CD4-positive, alpha-beta T cell (primary cell): ENCODE measurements at regions not wholly inside any gene's neighbourhood (a gene's known extent, or its start where the extent isn't known, plus 50 kb on each side); places are given as distances from the start of the nearest gene placed in this dataset.

Experiments
- ATAC-seq: fragments of 200-7000 bp; cut with Tn5 transposase; one replicate; pipeline ENCODE4 v1.10.0; 2022; ENCODE audit warnings: mild to moderate bottlenecking; ENCODE audit not compliant: poor library complexity
- CTCF ChIA-PET: fragments of 350-600 bp; sonication (Branson Sonifier 250); formaldehyde crosslinking; loops from one replicate; lab custom pipeline; 2021; ENCODE audit warnings: antibody characterized with exemption, inconsistent platforms; lab: Charles Lee
- POLR2A ChIA-PET: fragments of 350-600 bp; sonication (Branson Sonifier 250); formaldehyde crosslinking; loops from one replicate; lab custom pipeline; 2021; ENCODE audit warnings: antibody characterized with exemption, inconsistent platforms; lab: Charles Lee
- DNase-seq, 14 experiments: peaks; one replicate each; pipeline ENCODE4 v3.0.0-alpha.2; 2013 to 2020; ENCODE audit warnings: mixed read lengths in 2 of 14
- H3K27ac ChIP-seq, 2 donors: one replicate each; pipeline versions ENCODE4 v1.5.1 to v1.7.0; 2013; ENCODE audit warnings: low read length in 2 of 2, low read depth in 1 of 2, mild to moderate bottlenecking in 1 of 2
- H3K27me3 ChIP-seq, 2 experiments: 1 replicate in 1 of 2; 2 replicates in 1 of 2; pipeline versions ENCODE4 v1.6.1 to v1.7.0; 2013; ENCODE audit warnings: low read length in 2 of 2, control low read depth in 1 of 2, mild to moderate bottlenecking in 1 of 2, moderate library complexity in 1 of 2; ENCODE audit not compliant: insufficient read depth in 2 of 2, control insufficient read depth in 1 of 2
- H3K36me3 ChIP-seq: one replicate; pipeline ENCODE4 v1.6.1; 2013; ENCODE audit warnings: low read length, control low read depth; ENCODE audit not compliant: insufficient read depth
- H3K4me1 ChIP-seq: one replicate; pipeline ENCODE4 v1.6.1; 2013; ENCODE audit warnings: low read length, control low read depth; ENCODE audit not compliant: insufficient read depth
- H3K4me3 ChIP-seq: one replicate; pipeline ENCODE4 v1.5.1; 2013; ENCODE audit warnings: mild to moderate bottlenecking, low read length, moderate library complexity
- H3K9me3 ChIP-seq, 2 experiments: 1 replicate in 1 of 2; 2 replicates in 1 of 2; pipeline versions ENCODE4 v1.6.1 to v1.7.0; 2013; ENCODE audit warnings: low read length in 2 of 2, mild to moderate bottlenecking in 2 of 2, control low read depth in 1 of 2, moderate library complexity in 1 of 2; ENCODE audit not compliant: control insufficient read depth in 1 of 2, insufficient read depth in 1 of 2
- H3K27ac Mint-ChIP-seq: one replicate; pipeline ENCODE4 v1.8.0; 2020; ENCODE audit warnings: mixed read lengths
- H3K27me3 Mint-ChIP-seq: one replicate; pipeline ENCODE4 v1.8.0; 2021; ENCODE audit warnings: mixed read lengths
- H3K36me3 Mint-ChIP-seq: one replicate; pipeline ENCODE4 v1.8.0; 2021; ENCODE audit warnings: low read depth, mixed read lengths
- H3K4me1 Mint-ChIP-seq: one replicate; pipeline ENCODE4 v1.8.0; 2021; ENCODE audit warnings: low read depth, mixed read lengths
- H3K4me3 Mint-ChIP-seq: one replicate; pipeline ENCODE4 v1.8.0; 2020; ENCODE audit warnings: mild to moderate bottlenecking, mixed read lengths
- H3K9me3 Mint-ChIP-seq: one replicate; pipeline ENCODE4 v1.8.0; 2020; ENCODE audit warnings: mixed read lengths
- CTCF ChIP-seq: fragments of 200-600 bp; IDR thresholded peaks from one replicate; pipeline ENCODE4 v1.8.0; 2022; ENCODE audit warnings: antibody characterized with exemption, mild to moderate bottlenecking
- intact Hi-C, 2 experiments: fragments of 100-400 bp; cut with DNase I in 1 of 2; cut with micrococcal nuclease in 1 of 2; formaldehyde crosslinking; loops; one replicate each; pipeline versions ENCODE4 v1.15.1 to v1.9.0; 2023 to 2025; cut with DNase I, micrococcal nuclease

GRCh38 chr3:44132593-44132992 lies 109.1 kb upstream of the TOPAZ1 start:
- Mint-ChIP-seq H3K4me1 (peaks cover 9% of the 10 kb centered on the region), H3K27me3 (peaks cover 23% of the 10 kb centered on the region), H3K9me3 (no peaks in the 10 kb centered on the region), H3K36me3 (no peaks in the 10 kb centered on the region), H3K4me3 (no peak overlapping the region), H3K27ac (no peak overlapping the region)
- no peak for DNase-seq
- intact Hi-C loops, result no loop called here
- ChIA-PET CTCF (no interaction called here), POLR2A (no interaction called here)
- no peak for ATAC-seq
- Histone ChIP-seq H3K27ac (no peak overlapping the region), H3K4me1 (peaks cover 3% of the 10 kb centered on the region), H3K36me3 (no peaks in the 10 kb centered on the region), H3K27me3 (peaks cover 0 to 4% of the 10 kb centered on the region in 2 experiments), H3K4me3 (no peak overlapping the region), H3K9me3 (no peaks in the 10 kb centered on the region)
- no peak for TF ChIP-seq CTCF

DNA sequence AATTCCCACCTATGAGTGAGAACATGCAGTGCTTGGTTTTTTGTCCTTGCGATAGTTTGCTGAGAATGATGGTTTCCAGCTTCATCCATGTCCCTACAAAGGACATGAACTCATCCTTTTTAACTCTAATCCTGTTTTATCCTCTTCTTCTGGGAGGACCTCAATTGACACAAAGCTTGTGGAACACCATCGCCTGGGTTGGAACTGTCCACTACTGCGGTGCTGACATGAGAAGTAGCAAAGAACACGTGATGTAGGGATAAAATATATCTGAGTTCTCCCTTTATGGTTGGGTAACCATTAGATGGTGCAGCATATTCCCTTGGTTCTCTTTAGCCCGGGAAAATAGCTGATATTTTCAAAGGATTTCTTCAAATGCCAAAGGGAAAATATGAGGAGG lies 105.3 kb upstream of the TOPAZ1 start:
- DNase-seq, result no peak
- POLR2A ChIA-PET, result no interaction called here
- peaks cover 33% of the 10 kb centered on the region for H3K27me3 Mint-ChIP-seq

GRCh38 chr3:44146073-44146472 lies 95.6 kb upstream of the TOPAZ1 start:
- Mint-ChIP-seq H3K9me3 (no peaks in the 10 kb centered on the region), H3K27me3 (peaks cover 39% of the 10 kb centered on the region), H3K4me1 (no peaks in the 10 kb centered on the region), H3K27ac (no peak overlapping the region), H3K4me3 (no peak overlapping the region), H3K36me3 (no peaks in the 10 kb centered on the region)
- no peak for DNase-seq
- Histone ChIP-seq H3K27me3 (peaks cover 0 to 10% of the 10 kb centered on the region in 2 experiments), H3K36me3 (no peaks in the 10 kb centered on the region), H3K27ac (no peak overlapping the region), H3K9me3 (peaks cover 0 to 4% of the 10 kb centered on the region in 2 experiments), H3K4me1 (no peaks in the 10 kb centered on the region), H3K4me3 (no peak overlapping the region)
- POLR2A ChIA-PET, result no interaction called here
- CTCF ChIA-PET, result no interaction called here
- intact Hi-C loops, result no loop called here
- no peak for ATAC-seq
- no peak for TF ChIP-seq CTCF

More for the DNA sequence above, 105.3 kb upstream of the TOPAZ1 start:
- intact Hi-C loops, result no loop called here
- Histone ChIP-seq H3K27me3 (peaks cover 0 to 4% of the 10 kb centered on the region in 2 experiments), H3K27ac (no peak overlapping the region), H3K9me3 (peaks cover 0 to 3% of the 10 kb centered on the region in 2 experiments), H3K4me3 (no peak overlapping the region), H3K36me3 (no peaks in the 10 kb centered on the region), H3K4me1 (no peaks in the 10 kb centered on the region)
- Mint-ChIP-seq H3K4me1 (no peaks in the 10 kb centered on the region), H3K36me3 (no peaks in the 10 kb centered on the region), H3K4me3 (no peak overlapping the region), H3K27ac (no peak overlapping the region), H3K9me3 (peaks cover 3% of the 10 kb centered on the region)
- CTCF ChIA-PET, result no interaction called here
- no peak for ATAC-seq
- no peak for TF ChIP-seq CTCF
